Natural killer cell (primary cell): ENCODE measurements at regions not wholly inside any gene's neighbourhood (a gene's known extent, or its start where the extent isn't known, plus 50 kb on each side); places are given as distances from the start of the nearest gene placed in this dataset.

Source experiments
- ATAC-seq, 3 donors: fragments of 150-1000 bp in 2 of 3; fragments of 200-7000 bp in 1 of 3; cut with Tn5 transposase; 1 replicate in 1 of 3; 2 replicates in 2 of 3; pipeline ENCODE4 v1.10.0; 2021; ENCODE audit warnings: mild to moderate bottlenecking in 2 of 3, moderate library complexity in 2 of 3
- DNase-seq, 2 donors: peaks; one replicate each; pipeline versions ENCODE4 v3.0.0 to v3.0.0-alpha.2; 2013 to 2021; ENCODE audit warnings: mixed read lengths in 1 of 2
- H3K27ac ChIP-seq: one replicate; pipeline ENCODE4 v1.5.1; 2013; ENCODE audit warnings: mild to moderate bottlenecking, low read length
- H3K27me3 ChIP-seq: one replicate; pipeline ENCODE4 v1.6.1; 2013; ENCODE audit warnings: low read length; ENCODE audit not compliant: control insufficient read depth, insufficient read depth
- H3K36me3 ChIP-seq: one replicate; pipeline ENCODE4 v1.6.1; 2013; ENCODE audit warnings: low read length; ENCODE audit not compliant: control insufficient read depth, insufficient read depth
- H3K4me1 ChIP-seq: one replicate; pipeline ENCODE4 v1.6.1; 2013; ENCODE audit warnings: low read length; ENCODE audit not compliant: control insufficient read depth, insufficient read depth
- H3K4me3 ChIP-seq: one replicate; pipeline ENCODE4 v1.5.1; 2013; ENCODE audit warnings: low read length
- H3K9me3 ChIP-seq: one replicate; pipeline ENCODE4 v1.6.1; 2013; ENCODE audit warnings: low read length; ENCODE audit not compliant: control insufficient read depth, insufficient read depth
- H3K27ac Mint-ChIP-seq, 2 donors: one replicate each; pipeline ENCODE4 v1.8.0; 2022; ENCODE audit warnings: mild to moderate bottlenecking in 2 of 2, mixed read lengths in 2 of 2, moderate library complexity in 1 of 2
- H3K27me3 Mint-ChIP-seq, 2 donors: one replicate each; pipeline ENCODE4 v1.8.0; 2022; ENCODE audit warnings: low read depth in 2 of 2, mixed read lengths in 2 of 2
- H3K36me3 Mint-ChIP-seq: one replicate; pipeline ENCODE4 v1.8.0; 2022; ENCODE audit warnings: mixed read lengths
- H3K4me1 Mint-ChIP-seq, 2 donors: one replicate each; pipeline ENCODE4 v1.8.0; 2022; ENCODE audit warnings: mixed read lengths in 2 of 2
- H3K4me3 Mint-ChIP-seq: one replicate; pipeline ENCODE4 v1.8.0; 2022; ENCODE audit warnings: mild to moderate bottlenecking, moderate library complexity, mixed read lengths
- H3K9me3 Mint-ChIP-seq, 2 donors: one replicate each; pipeline ENCODE4 v1.8.0; 2022; ENCODE audit warnings: mixed read lengths in 2 of 2
- WGBS: methylation state at CpG from one replicate; pipeline ENCODE4 v1.1.7; 2013; ENCODE audit warnings: missing lambda C conversion rate; ENCODE audit not compliant: insufficient coverage; 5-methylcytosine and 5-hydroxymethylcytosine counted together
- intact Hi-C: fragments of 100-400 bp; cut with micrococcal nuclease; formaldehyde crosslinking; loops from one replicate; pipeline ENCODE4 v1.14.2; 2022
- TF ChIP-seq, protein P1 (sequence below): fragments of 200-600 bp; IDR thresholded peaks from one replicate; pipeline ENCODE4 v1.8.0; 2022; ENCODE audit warnings: antibody characterized with exemption

GRCh38 chr5:155475318-155475717 lies 461.8 kb downstream of the KIF4B start:
- ATAC-seq (no peak), DNase-seq (no peak)
- Histone ChIP-seq H3K4me3 (no peak overlapping the region), H3K4me1 (no peaks in the 10 kb centered on the region), H3K27me3 (no peaks in the 10 kb centered on the region), H3K36me3 (no peaks in the 10 kb centered on the region), H3K9me3 (no peaks in the 10 kb centered on the region), H3K27ac (no peak overlapping the region)
- Mint-ChIP-seq H3K36me3 (no peaks in the 10 kb centered on the region), H3K4me1 (no peaks in the 10 kb centered on the region), H3K9me3 (peaks cover 6 to 8% of the 10 kb centered on the region in 2 donors), H3K27me3 (no peaks in the 10 kb centered on the region), H3K4me3 (no peak overlapping the region), H3K27ac (no peak overlapping the region)
- TF ChIP-seq, protein P1, sequence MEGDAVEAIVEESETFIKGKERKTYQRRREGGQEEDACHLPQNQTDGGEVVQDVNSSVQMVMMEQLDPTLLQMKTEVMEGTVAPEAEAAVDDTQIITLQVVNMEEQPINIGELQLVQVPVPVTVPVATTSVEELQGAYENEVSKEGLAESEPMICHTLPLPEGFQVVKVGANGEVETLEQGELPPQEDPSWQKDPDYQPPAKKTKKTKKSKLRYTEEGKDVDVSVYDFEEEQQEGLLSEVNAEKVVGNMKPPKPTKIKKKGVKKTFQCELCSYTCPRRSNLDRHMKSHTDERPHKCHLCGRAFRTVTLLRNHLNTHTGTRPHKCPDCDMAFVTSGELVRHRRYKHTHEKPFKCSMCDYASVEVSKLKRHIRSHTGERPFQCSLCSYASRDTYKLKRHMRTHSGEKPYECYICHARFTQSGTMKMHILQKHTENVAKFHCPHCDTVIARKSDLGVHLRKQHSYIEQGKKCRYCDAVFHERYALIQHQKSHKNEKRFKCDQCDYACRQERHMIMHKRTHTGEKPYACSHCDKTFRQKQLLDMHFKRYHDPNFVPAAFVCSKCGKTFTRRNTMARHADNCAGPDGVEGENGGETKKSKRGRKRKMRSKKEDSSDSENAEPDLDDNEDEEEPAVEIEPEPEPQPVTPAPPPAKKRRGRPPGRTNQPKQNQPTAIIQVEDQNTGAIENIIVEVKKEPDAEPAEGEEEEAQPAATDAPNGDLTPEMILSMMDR: no peak
- intact Hi-C loops: no loop called here
- WGBS: 71% methylated on average over 1 of the region's 2 CpGs

DNA sequence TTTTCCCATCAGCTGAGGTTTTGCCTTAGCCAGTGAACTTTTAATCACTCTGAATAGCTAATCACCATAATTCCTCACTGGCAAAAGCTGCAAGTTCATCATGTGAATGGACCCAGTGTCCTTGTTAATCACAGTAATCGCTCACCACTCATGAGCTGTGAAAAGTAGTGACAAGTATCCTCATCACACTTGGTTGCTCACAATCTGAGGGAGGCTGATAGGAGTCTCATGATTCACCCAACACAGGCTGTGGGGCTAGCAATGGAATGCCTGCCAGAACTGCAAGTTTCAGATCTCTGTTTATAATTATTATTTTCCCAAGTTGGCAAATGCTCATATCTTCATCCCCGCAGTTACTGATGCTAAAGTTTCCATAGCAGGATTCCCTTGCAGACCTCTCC lies 467.2 kb downstream of the KIF4B start:
- no peak overlapping the region for H3K27ac Mint-ChIP-seq

DNA sequence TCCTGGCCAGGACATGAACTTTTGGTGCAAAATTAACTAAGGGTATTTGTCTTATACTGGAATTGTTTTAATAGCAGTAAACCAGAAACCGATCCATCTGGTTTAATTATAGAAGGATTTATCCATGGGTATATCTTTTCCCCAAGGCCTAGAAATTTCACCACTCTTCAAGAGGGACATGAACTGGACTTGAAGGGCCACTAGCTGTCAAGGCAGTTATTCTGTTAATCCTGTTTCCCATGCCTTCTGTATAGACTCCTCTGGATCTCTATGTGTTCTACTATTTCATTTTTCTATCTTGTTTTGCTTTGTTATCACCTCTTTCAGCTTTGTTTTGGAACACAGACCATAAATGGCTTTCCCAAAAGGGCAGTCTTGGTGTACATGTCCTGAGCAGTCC lies 467.6 kb downstream of the KIF4B start:
- no peaks in the 10 kb centered on the region for H3K4me1 Mint-ChIP-seq
- ATAC-seq: no peak
- H3K36me3 ChIP-seq: no peaks in the 10 kb centered on the region

More for the DNA sequence above, 467.2 kb downstream of the KIF4B start:
- WGBS: 92% methylated on average over 2 of the region's 2 CpGs
- H3K27me3 ChIP-seq: no peaks in the 10 kb centered on the region
- no peak overlapping the region for H3K27ac ChIP-seq
- no peaks in the 10 kb centered on the region for H3K4me1 Mint-ChIP-seq
- DNase-seq (no peak), ATAC-seq (no peak)
- no peak overlapping the region for H3K4me3 Mint-ChIP-seq
- peaks cover 7 to 8% of the 10 kb centered on the region in 2 donors for H3K9me3 Mint-ChIP-seq
- H3K27me3 Mint-ChIP-seq: no peaks in the 10 kb centered on the region
- H3K36me3 ChIP-seq: no peaks in the 10 kb centered on the region
- H3K36me3 Mint-ChIP-seq: no peaks in the 10 kb centered on the region
- H3K9me3 ChIP-seq: no peaks in the 10 kb centered on the region
- TF ChIP-seq, protein P1: no peak
- intact Hi-C loops: no loop called here
- no peaks in the 10 kb centered on the region for H3K4me1 ChIP-seq
- H3K4me3 ChIP-seq: no peak overlapping the region

GRCh38 chr5:155482428-155482827 lies 468.9 kb downstream of the KIF4B start:
- ATAC-seq (no peak), DNase-seq (no peak)
- H3K4me1 ChIP-seq: no peaks in the 10 kb centered on the region
- H3K9me3 Mint-ChIP-seq: peaks cover 7 to 9% of the 10 kb centered on the region in 2 donors
- intact Hi-C loops: no loop called here
- no peak overlapping the region for H3K4me3 ChIP-seq
- H3K27ac Mint-ChIP-seq: no peak overlapping the region
- H3K27me3 Mint-ChIP-seq: no peaks in the 10 kb centered on the region
- no peaks in the 10 kb centered on the region for H3K9me3 ChIP-seq
- TF ChIP-seq, protein P1: no peak
- H3K27me3 ChIP-seq: no peaks in the 10 kb centered on the region
- no peaks in the 10 kb centered on the region for H3K4me1 Mint-ChIP-seq
- H3K36me3 ChIP-seq: no peaks in the 10 kb centered on the region
- H3K4me3 Mint-ChIP-seq: no peak overlapping the region
- no peaks in the 10 kb centered on the region for H3K36me3 Mint-ChIP-seq
- H3K27ac ChIP-seq: no peak overlapping the region

More for the DNA sequence above, 467.6 kb downstream of the KIF4B start:
- no peak overlapping the region for H3K27ac ChIP-seq
- TF ChIP-seq, protein P1: no peak
- no peaks in the 10 kb centered on the region for H3K27me3 Mint-ChIP-seq
- H3K27me3 ChIP-seq: no peaks in the 10 kb centered on the region
- H3K4me3 Mint-ChIP-seq: no peak overlapping the region
- H3K9me3 Mint-ChIP-seq: peaks cover 7 to 9% of the 10 kb centered on the region in 2 donors
- no peak overlapping the region for H3K27ac Mint-ChIP-seq
- no peak for DNase-seq
- no peaks in the 10 kb centered on the region for H3K9me3 ChIP-seq
- WGBS: no CpG with 5 or more reads among the region's 1 CpG
- no peak overlapping the region for H3K4me3 ChIP-seq
- H3K36me3 Mint-ChIP-seq: no peaks in the 10 kb centered on the region
- intact Hi-C loops: no loop called here
- H3K4me1 ChIP-seq: no peaks in the 10 kb centered on the region
